Femur (tissue), 1 donor: ENCODE measurements at regions not wholly inside any gene's neighbourhood (a gene's known extent, or its start where the extent isn't known, plus 50 kb on each side); places are given as distances from the start of the nearest gene placed in this dataset.

Source experiments
- DNase-seq: peaks from one replicate; pipeline ENCODE4 v3.0.0-alpha.2; 2017

DNA sequence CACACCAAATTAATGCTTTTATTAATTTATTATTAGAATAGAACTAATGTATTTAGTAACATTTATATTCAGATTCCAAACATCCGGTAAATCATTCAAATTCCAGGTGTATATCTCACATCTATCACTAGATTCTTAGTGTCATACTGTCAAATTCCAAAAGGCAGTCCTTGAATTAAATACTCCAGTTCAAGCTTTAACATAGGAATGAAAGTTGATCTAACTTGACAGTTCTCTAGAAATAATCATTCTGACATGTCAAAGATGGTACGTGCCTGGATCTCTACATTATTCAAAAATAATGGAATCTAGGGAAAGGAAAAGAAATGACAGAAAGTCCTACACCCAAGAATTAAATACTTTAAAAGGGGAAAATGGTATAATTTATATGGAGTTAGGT is 1161.5 kb downstream of the PCDH9 start:
- no peak for DNase-seq

DNA sequence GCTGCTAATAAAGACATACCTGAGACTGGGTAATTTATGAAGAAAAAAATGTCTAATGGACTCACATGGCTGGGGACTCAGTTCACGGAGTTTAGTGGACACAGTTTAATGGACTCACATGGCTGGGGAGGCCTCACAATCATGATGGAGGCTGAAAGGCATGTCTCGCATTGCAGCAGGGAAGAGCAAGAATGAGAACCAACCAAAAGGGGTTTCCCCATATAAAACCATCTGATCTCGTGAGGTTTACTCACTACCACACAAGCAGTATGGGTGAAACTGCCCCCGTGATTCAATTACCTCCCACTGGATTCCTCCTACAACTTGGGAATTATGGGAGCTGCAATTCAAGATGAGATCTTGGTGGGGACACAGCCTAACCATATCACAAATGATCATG is 1181.2 kb downstream of the PCDH9 start:
- no peak for DNase-seq

- no peak for DNase-seq
Measured at GRCh38 chr13:66040506-66040905, 1189.6 kb downstream of the PCDH9 start.

- DNase-seq: no peak
Measured at GRCh38 chr13:66037096-66037495, 1193.0 kb downstream of the PCDH9 start.

GRCh38 chr13:66036636-66037035 is 1193.5 kb downstream of the PCDH9 start:
- no peak for DNase-seq

GRCh38 chr13:66036024-66036614 is 1194.0 kb downstream of the PCDH9 start:
- no peak for DNase-seq

DNA sequence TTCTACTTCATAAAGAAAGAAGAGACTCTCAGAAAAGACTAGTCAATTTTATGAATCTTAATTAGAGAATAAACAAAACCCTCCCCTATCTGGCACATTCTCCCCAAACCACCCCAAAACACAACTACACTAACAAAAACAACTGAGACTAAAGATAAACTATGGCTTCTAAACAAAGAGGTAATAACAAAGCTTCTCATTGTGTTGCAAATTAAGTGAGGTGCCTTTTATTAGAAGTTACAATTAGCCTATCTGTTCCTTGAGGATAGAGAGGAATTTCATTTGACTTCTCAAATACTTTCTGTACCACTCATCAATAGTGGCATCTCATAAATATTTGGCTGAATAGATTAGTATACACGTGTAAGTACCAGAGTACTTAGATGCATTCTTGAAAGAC is 1196.2 kb downstream of the PCDH9 start:
- no peak for DNase-seq

GRCh38 chr13:66021846-66022245 is 1208.3 kb downstream of the PCDH9 start:
- no peak for DNase-seq

DNA sequence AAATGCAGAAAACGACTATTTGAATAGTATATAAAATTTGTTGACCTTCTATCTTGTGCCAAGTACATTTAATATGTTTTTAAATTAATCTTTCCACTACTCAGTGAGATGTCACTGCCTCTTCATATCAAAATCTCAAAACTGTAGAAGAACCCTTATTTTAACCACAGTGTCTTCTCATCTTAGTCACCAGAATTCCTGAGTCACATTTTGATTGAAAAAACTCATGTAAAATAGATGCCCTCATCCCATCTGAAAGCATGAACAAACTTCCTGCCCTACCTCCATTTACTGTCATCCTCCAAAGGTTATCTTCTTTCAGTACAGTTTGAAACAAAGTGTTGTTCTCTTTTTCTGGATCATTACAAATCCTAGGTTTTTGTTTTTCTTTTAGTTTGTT is 1215.4 kb downstream of the PCDH9 start:
- DNase-seq: no peak

DNA sequence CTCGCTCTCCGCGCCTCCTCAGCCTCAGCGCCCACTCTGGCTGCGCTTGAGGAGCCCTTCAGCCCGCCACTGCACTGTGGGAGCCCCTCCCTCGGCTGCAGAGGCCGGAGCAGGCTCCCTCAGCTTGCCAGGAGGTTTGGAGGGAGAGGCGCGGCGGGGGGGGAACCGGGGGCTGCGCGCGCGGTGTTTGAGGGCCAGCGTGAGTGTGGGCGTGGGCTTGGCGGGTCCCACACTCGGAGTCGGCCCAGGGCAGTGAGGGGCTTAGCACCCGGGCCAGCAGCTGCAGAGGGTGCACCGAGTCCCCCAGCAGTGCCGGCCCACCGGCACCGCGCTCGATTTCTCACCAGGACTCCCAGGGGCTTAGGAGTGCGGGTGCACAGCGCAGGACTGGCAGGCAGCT is 1220.9 kb downstream of the PCDH9 start:
- DNase-seq: no peak

DNA sequence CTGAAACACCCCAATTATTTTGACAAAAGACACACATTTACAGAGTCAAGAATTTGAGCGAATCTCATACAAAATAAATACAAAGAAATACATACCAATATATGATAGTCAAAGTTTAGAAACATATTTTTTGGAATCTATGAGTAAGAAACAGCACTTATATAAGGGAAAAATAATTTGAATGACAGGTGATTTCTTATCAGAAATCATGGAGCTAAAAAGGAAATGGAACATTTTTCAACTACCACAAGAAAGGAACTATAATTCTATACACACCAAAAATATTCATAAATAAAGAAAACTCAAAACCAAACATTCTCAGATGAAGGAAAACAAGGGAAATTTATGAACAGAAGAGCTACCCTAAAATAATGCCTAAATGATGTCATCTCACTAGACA is 1226.6 kb downstream of the PCDH9 start:
- DNase-seq: no peak

- DNase-seq: no peak
Measured at GRCh38 chr13:66001140-66001539, 1229.0 kb downstream of the PCDH9 start.

DNA sequence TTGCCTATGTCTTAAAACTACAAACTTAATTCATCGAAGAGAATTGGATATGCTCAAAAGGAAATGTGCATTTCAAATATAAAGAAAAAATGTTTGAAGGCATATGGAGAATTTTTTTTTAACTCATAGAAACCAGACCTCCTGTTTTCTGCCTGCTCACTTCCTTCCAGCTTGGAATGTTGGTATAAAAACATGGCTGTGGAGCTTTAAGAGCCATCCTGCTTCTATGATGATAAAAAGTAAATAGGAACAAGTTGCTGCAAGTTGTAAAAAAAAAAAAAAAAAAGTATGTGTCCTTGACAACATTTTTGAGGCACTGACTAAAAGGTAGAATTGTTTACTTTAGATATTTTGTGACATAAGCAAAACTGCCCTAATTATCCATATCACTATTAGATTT is 1230.7 kb downstream of the PCDH9 start:
- no peak for DNase-seq

- no peak for DNase-seq
Measured at GRCh38 chr13:65990684-65991083, 1239.5 kb downstream of the PCDH9 start.

DNA sequence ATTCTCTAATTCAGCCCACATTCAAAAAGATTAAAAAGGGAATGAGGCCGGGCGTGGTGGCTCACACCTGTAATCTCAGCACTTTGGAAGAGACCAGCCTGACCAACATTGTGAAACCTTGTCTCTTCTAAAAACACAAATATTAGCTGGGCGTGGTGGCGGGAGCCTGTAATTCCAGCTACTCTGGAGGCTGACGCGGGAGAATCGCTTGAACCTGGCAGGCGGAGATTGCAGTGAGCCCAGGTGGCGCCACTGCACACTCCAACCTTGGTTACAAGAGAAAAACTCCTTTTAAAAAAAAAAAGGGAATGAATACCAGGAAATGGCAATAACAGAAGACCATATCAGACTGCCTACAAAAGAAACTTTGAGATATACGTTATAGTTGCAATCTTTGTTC is 1244.5 kb downstream of the PCDH9 start:
- no peak for DNase-seq

GRCh38 chr13:65977525-65977924 is 1252.6 kb downstream of the PCDH9 start:
- DNase-seq: no peak

DNA sequence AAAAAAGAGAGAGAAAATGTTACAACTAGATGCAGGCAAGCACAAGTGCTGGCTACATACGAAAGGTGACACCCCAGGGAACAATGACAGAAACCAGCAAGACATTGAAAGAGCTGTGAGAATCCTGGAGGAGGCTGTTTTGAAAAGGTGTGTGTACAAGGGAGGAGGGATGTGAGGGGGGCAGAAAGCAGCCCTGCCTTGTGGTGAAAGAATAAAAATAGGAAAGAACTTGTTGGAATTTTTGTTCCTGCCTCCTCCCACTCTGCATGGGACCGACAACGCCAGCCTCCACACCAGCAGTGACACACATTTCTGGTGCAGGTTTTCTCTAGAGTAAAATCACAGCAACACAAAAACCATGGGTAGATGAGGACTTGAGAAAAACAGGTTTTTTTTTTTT is 1258.6 kb downstream of the PCDH9 start:
- no peak for DNase-seq

- DNase-seq: no peak
Measured at GRCh38 chr13:65966991-65967451, 1263.1 kb downstream of the PCDH9 start.

DNA sequence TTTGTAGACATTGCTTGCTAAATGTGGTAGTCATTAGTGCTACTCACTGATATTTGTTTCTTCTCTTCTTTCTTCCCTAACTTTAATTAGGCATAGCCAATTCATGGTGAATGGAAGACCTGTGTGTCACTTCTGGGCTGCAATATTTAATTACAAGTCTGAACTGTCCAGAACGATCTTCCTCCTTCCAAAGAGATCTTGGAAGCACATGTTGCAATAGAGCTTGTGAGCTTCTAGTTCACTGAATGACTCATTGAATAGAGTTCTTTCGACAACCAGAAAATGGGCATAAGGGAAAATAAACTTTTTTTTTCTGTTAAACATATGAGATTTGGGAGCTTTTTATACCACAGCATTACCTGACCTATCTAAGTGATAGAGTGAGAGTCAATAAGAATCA is 1264.6 kb downstream of the PCDH9 start:
- DNase-seq: no peak

- DNase-seq: no peak
Measured at GRCh38 chr13:65964672-65965071, 1265.5 kb downstream of the PCDH9 start.

- no peak for DNase-seq
Measured at GRCh38 chr13:65959305-65959704, 1270.8 kb downstream of the PCDH9 start.

DNA sequence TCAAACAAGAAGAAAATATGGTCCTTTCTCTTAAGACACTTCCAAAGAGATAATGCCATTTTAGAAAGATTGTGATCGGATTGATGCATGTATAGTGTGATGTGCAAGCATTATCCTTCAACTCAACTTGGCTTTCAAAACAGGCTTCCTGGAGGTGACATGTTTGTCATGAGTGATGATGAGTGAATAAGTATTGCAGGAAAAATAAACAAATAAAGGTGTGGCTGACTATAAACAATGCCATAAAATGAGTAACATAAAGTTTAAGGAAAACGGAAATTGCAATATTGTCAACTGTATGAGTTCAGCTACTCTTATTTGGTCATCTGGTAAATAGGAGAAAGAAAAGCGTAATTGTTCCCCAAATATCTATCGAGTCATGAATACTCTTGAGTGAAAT is 1283.7 kb downstream of the PCDH9 start:
- DNase-seq: no peak

- DNase-seq: no peak
Measured at GRCh38 chr13:65943708-65944107, 1286.4 kb downstream of the PCDH9 start.

- DNase-seq: no peak
Measured at GRCh38 chr13:65943024-65943423, 1287.1 kb downstream of the PCDH9 start.

DNA sequence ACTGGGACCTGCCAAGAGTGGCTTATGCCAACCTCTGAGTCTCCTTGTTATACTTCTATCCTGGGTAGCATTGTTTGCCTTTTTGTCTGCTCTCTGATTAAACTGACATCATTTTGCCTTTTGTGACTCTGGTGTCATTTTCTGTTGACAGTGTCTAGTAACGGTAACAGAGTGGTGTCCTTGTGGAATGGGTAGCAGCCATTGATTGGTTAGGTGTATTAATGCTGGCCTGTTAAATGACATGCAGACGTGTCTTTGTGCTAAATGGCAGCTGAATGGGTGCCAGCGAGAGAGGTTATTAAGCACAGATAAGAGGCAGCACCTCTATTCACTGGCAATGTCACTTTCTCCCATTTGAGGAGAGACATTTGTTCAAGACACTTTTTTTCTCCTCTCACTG is 1289.4 kb downstream of the PCDH9 start:
- no peak for DNase-seq

DNA sequence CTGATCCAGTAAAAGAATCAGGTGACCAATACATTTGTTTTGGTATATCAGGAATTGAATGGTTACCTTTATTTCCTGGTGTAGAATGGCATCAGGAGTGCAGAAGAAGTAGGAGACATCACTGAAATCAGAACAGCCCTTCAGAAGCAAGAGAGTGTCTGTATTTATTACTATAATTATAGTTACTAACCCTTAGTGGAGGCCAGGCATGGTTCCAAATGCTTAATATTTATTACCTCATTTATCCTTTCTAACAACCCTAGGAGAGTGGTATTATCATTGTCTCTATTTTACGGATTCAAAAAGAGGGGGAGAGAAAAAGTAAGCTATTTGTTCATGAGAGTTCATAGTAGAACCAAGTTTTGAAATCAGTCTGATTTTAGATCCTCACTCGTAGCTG is 1292.9 kb downstream of the PCDH9 start:
- no peak for DNase-seq
